ENCODE measurements at regions not wholly inside any gene's neighbourhood (a gene's known extent, or its start where the extent isn't known, plus 50 kb on each side); places are given as distances from the start of the nearest gene placed in this dataset.

DNA sequence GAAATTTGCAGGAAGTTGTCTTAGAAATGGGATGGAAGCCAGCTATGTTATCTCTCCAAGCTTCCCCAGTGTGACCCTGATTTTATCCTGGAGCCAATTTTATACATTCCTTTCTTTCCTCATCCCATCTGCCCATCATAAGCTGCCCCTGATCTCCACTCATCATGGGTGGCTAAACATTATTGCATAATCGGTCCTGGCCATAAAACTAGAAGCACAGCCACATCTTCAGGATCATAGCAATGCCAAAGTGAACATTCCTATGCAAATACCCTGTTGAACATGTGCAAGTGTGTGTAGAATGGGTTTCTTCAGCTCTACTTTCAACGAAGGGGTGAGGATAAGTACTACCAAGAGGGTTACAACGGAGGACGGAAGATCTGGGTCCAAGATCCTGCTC is 50.6 kb upstream of the COG2 start:
- 52 to 75% methylated on average over 4 of the region's 4 CpGs for WGBS, 2 donors
- no peak for DNase-seq
- peaks cover 0 to 4% (median 0%) of the 10 kb centered on the region in 3 donors for H3K27me3 ChIP-seq (ENCODE audit: control insufficient read depth in 3 of 3, insufficient read depth in 3 of 3, low read length in 2 of 3)
- ATAC-seq (ENCODE audit: insufficient read depth, low FRiP score): no peak
- TF ChIP-seq, protein P1, sequence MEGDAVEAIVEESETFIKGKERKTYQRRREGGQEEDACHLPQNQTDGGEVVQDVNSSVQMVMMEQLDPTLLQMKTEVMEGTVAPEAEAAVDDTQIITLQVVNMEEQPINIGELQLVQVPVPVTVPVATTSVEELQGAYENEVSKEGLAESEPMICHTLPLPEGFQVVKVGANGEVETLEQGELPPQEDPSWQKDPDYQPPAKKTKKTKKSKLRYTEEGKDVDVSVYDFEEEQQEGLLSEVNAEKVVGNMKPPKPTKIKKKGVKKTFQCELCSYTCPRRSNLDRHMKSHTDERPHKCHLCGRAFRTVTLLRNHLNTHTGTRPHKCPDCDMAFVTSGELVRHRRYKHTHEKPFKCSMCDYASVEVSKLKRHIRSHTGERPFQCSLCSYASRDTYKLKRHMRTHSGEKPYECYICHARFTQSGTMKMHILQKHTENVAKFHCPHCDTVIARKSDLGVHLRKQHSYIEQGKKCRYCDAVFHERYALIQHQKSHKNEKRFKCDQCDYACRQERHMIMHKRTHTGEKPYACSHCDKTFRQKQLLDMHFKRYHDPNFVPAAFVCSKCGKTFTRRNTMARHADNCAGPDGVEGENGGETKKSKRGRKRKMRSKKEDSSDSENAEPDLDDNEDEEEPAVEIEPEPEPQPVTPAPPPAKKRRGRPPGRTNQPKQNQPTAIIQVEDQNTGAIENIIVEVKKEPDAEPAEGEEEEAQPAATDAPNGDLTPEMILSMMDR (IDR thresholded peaks at IDR 0.05; ENCODE audit: control extremely low read depth, extremely low read depth): no peak
- H3K4me3 ChIP-seq: no peak overlapping the region
- no peak overlapping the region for H3K9ac ChIP-seq (ENCODE audit: insufficient read depth in 1 of 2, low read length in 2 of 2)
- H3K27ac ChIP-seq (ENCODE audit: low read depth in 1 of 2, low read length in 1 of 2): no peak overlapping the region
- H3K9me3 ChIP-seq (ENCODE audit: control insufficient read depth in 4 of 4, insufficient read depth in 3 of 4, low read length in 3 of 4): no peaks in the 10 kb centered on the region
- H3K36me3 ChIP-seq (ENCODE audit: control insufficient read depth in 4 of 4, insufficient read depth in 4 of 4, low read length in 4 of 4): no peaks in the 10 kb centered on the region
- H3K4me1 ChIP-seq (ENCODE audit: control insufficient read depth in 5 of 5, insufficient read depth in 5 of 5, low read length in 5 of 5): peaks cover 0 to 4% (median 0%) of the 10 kb centered on the region in 5 donors

DNA sequence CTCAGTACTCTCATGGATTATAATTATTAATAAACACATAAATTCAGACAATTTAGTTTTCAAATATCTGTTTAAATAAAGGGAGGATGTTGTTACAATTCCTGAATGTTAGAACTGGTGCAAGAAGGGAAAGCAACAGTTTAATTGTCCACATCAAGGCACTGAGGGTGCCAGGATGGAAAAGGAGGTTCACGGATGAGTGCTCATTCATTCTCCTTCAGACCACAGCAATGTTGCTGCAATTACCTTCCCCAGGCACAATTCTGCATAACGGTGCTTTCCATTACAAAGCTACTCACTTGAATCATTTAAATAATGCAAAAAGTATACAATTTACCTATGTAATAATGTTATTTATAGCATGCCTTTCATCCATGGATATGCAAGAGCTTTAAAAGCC is 52.3 kb upstream of the COG2 start:
- no peak overlapping the region for H3K4me3 ChIP-seq
- DNase-seq (no peak), ATAC-seq (ENCODE audit: insufficient read depth, low FRiP score) (no peak)
- peaks cover 0 to 3% (median 0%) of the 10 kb centered on the region in 4 donors for H3K9me3 ChIP-seq (ENCODE audit: control insufficient read depth in 4 of 4, insufficient read depth in 3 of 4, low read length in 3 of 4)
- H3K4me1 ChIP-seq (ENCODE audit: control insufficient read depth in 5 of 5, insufficient read depth in 5 of 5, low read length in 5 of 5): peaks cover 0 to 4% (median 0%) of the 10 kb centered on the region in 5 donors
- H3K27me3 ChIP-seq (ENCODE audit: control insufficient read depth in 3 of 3, insufficient read depth in 3 of 3, low read length in 2 of 3): peaks cover 0 to 4% (median 0%) of the 10 kb centered on the region in 3 donors
- H3K36me3 ChIP-seq (ENCODE audit: control insufficient read depth in 4 of 4, insufficient read depth in 4 of 4, low read length in 4 of 4): no peaks in the 10 kb centered on the region
- WGBS, 2 donors: 55 to 70% methylated on average over 2 of the region's 2 CpGs
- H3K9ac ChIP-seq (ENCODE audit: insufficient read depth in 1 of 2, low read length in 2 of 2): no peak overlapping the region
- H3K27ac ChIP-seq (ENCODE audit: low read depth in 1 of 2, low read length in 1 of 2): no peak overlapping the region
- TF ChIP-seq, protein P1 (IDR thresholded peaks at IDR 0.05; ENCODE audit: control extremely low read depth, extremely low read depth): no peak

DNA sequence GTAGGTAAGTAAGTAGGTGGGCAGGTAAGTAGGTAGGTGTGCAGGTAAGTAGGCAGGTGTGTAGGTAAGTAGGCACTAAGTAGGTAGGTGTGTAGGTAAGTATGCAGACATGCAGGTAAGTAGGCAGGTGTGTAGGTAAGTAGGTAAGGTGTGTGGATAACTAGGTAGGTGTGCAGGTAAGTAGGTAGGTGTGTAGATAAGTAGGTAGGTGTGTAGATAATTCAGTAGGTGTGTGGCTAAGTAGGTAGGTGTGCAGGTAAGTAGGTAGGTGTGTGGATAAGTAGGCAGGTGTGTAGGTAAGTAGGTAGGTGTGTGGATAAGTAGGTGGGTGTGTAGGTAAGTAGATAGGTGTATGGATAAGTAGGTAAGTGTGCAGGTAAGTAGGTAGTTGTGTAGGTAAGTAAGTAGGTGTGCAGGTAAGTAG is 53.9 kb upstream of the COG2 start:
- TF ChIP-seq, protein P1 (IDR thresholded peaks at IDR 0.05; ENCODE audit: control extremely low read depth, extremely low read depth): no peak
- no peak for ATAC-seq (ENCODE audit: insufficient read depth, low FRiP score)
- H3K36me3 ChIP-seq (ENCODE audit: control insufficient read depth in 4 of 4, insufficient read depth in 4 of 4, low read length in 4 of 4): no peaks in the 10 kb centered on the region
- H3K4me3 ChIP-seq: no peak overlapping the region
- peak in 2 of 3 donors; percentile 13 to 31 for DNase-seq
- peaks cover 0 to 4% (median 0%) of the 10 kb centered on the region in 5 donors for H3K4me1 ChIP-seq (ENCODE audit: control insufficient read depth in 5 of 5, insufficient read depth in 5 of 5, low read length in 5 of 5)
- H3K27me3 ChIP-seq (ENCODE audit: control insufficient read depth in 3 of 3, insufficient read depth in 3 of 3, low read length in 2 of 3): peaks cover 0 to 4% (median 0%) of the 10 kb centered on the region in 3 donors
- no peak overlapping the region for H3K9ac ChIP-seq (ENCODE audit: insufficient read depth in 1 of 2, low read length in 2 of 2)
- H3K9me3 ChIP-seq (ENCODE audit: control insufficient read depth in 4 of 4, insufficient read depth in 3 of 4, low read length in 3 of 4): peaks cover 0 to 3% (median 0%) of the 10 kb centered on the region in 4 donors
- no peak overlapping the region for H3K27ac ChIP-seq (ENCODE audit: low read depth in 1 of 2, low read length in 1 of 2)

DNA sequence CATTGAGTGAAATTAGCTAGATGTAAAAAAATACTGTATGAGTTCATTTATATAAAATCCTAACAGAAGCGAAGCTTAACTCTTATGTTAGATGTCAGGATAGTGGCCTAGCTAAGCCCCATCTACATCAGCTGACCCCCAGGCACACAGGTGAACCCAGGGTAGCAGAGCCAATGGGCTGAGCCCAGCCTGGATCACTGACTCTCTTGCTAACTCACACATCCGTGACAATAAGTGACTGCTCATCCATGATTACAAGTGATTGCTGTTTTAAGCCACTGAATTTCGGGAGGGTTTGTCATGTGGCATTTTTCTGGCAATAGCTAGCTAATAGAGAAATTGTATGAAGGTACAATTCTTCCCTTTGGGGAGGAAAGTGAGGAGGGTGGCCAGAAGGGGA is 55.2 kb upstream of the COG2 start:
- TF ChIP-seq, protein P1 (IDR thresholded peaks at IDR 0.05; ENCODE audit: control extremely low read depth, extremely low read depth): no peak
- 80 to 82% methylated on average over 3 of the region's 3 CpGs for WGBS, 2 donors

More for the DNA sequence above, 55.2 kb upstream of the COG2 start:
- Histone ChIP-seq H3K9ac (ENCODE audit: insufficient read depth in 1 of 2, low read length in 2 of 2) (no peak overlapping the region), H3K4me1 (ENCODE audit: control insufficient read depth in 5 of 5, insufficient read depth in 5 of 5, low read length in 5 of 5) (peaks cover 0 to 3% (median 0%) of the 10 kb centered on the region in 5 donors), H3K27ac (ENCODE audit: low read depth in 1 of 2, low read length in 1 of 2) (no peak overlapping the region), H3K9me3 (ENCODE audit: control insufficient read depth in 4 of 4, insufficient read depth in 3 of 4, low read length in 3 of 4) (peaks cover 0 to 3% (median 0%) of the 10 kb centered on the region in 4 donors), H3K36me3 (ENCODE audit: control insufficient read depth in 4 of 4, insufficient read depth in 4 of 4, low read length in 4 of 4) (no peaks in the 10 kb centered on the region), H3K27me3 (ENCODE audit: control insufficient read depth in 3 of 3, insufficient read depth in 3 of 3, low read length in 2 of 3) (no peaks in the 10 kb centered on the region), H3K4me3 (no peak overlapping the region)
- DNase-seq (no peak), ATAC-seq (ENCODE audit: insufficient read depth, low FRiP score) (no peak)
